HepG2 (cell line): ENCODE measurements at regions not wholly inside any gene's neighbourhood (a gene's known extent, or its start where the extent isn't known, plus 50 kb on each side); places are given as distances from the start of the nearest gene placed in this dataset.

Source experiments
- ATAC-seq: fragments of 200-7000 bp; cut with Tn5 transposase; 3 replicates; pipeline ENCODE4 v1.9.1; 2020; ENCODE audit warnings: mild to moderate bottlenecking, moderate library complexity
- BruUV-seq: library from RNA; stranded (reverse); fragments of 400-500 nt; replicated peaks from 2 replicates; lab custom pipeline; 2021; lab: Mats Ljungman, UMichigan
- CTCF ChIA-PET: fragments of 300-600 bp; formaldehyde crosslinking; extraction: SDS; loops from one replicate; lab custom pipeline; 2021; ENCODE audit warnings: low total read pairs, inconsistent platforms, low intra/inter-chr PET ratio; lab: Yijun Ruan, JAX
- POLR2A ChIA-PET: fragments of 350-600 bp; sonication (Branson Sonifier 250); formaldehyde crosslinking; loops from one replicate; lab custom pipeline; 2020; ENCODE audit warnings: antibody characterized with exemption, inconsistent platforms; lab: Yijun Ruan, JAX
- DNase-seq: peaks from one replicate; pipeline ENCODE4 v3.0.0-alpha.2; 2015; ENCODE audit warnings: low spot score
- FAIRE-seq: peaks from 3 replicates; lab custom pipeline; 2011; peaks lifted over from hg19 to GRCh38; lab: Jason Lieb, UNC
- H2AFZ ChIP-seq: one replicate; pipeline ENCODE4 v1.6.1; 2011; ENCODE audit warnings: low read length, inconsistent platforms
- H3K27ac ChIP-seq: fragments of 300-600 bp; 3 replicates; pipeline ENCODE4 v1.8.0; 2011; ENCODE audit warnings: mixed run types, mild to moderate bottlenecking, mixed read lengths, low read length, inconsistent platforms; ENCODE audit not compliant: insufficient read depth; ENCODE audit errors: extremely low read length
- H3K27me3 ChIP-seq, 2 experiments: fragments of 200-600 bp in 1 of 2; 2 replicates in 1 of 2; 3 replicates in 1 of 2; pipeline versions ENCODE4 v1.6.0 to v1.8.0; 2011; ENCODE audit warnings: low read length in 2 of 2, mild to moderate bottlenecking in 2 of 2, moderate library complexity in 2 of 2, inconsistent platforms in 1 of 2; ENCODE audit not compliant: insufficient read depth in 2 of 2, control insufficient read depth in 1 of 2
- H3K36me3 ChIP-seq, 2 experiments: fragments of 200-600 bp in 1 of 2; replicated peaks in 1 of 2; 2 replicates in 1 of 2; 3 replicates in 1 of 2; pipeline versions ENCODE4 v1.5.1 to v1.8.0; 2011; ENCODE audit warnings: low read length in 2 of 2, inconsistent platforms in 1 of 2; ENCODE audit not compliant: insufficient read depth in 2 of 2, control insufficient read depth in 1 of 2
- H3K4me1 ChIP-seq: 2 replicates; pipeline ENCODE4 v1.5.1; 2012; ENCODE audit warnings: low read length, inconsistent platforms; ENCODE audit not compliant: insufficient read depth
- H3K4me2 ChIP-seq: 2 replicates; pipeline ENCODE4 v1.6.0; 2011; ENCODE audit warnings: low read depth, low read length, inconsistent platforms
- H3K4me3 ChIP-seq, 3 experiments: fragments of 200-600 bp in 1 of 3; sonication (generic), shearing (Covaris generic) in 1 of 3; replicated peaks in 1 of 3; 2 replicates each; pipeline ENCODE4 v1.5.1; 2011 to 2016; ENCODE audit warnings: low read length in 3 of 3, inconsistent platforms in 2 of 3, low read depth in 2 of 3, mild to moderate bottlenecking in 2 of 3, control low read depth in 1 of 3, mixed read lengths in 1 of 3; ENCODE audit not compliant: insufficient read depth in 1 of 3
- H3K79me2 ChIP-seq: one replicate; pipeline ENCODE4 v1.6.1; 2011; ENCODE audit warnings: low read length, inconsistent platforms; ENCODE audit not compliant: insufficient read depth
- H3K9ac ChIP-seq: 2 replicates; pipeline ENCODE4 v1.6.0; 2011; ENCODE audit warnings: mild to moderate bottlenecking, low read depth, low read length, inconsistent platforms; ENCODE audit not compliant: insufficient read depth
- H3K9me3 ChIP-seq: 2 replicates; pipeline ENCODE4 v1.5.1; 2012; ENCODE audit warnings: mild to moderate bottlenecking, low read length
- H4K20me1 ChIP-seq: 2 replicates; pipeline ENCODE4 v1.6.0; 2011; ENCODE audit warnings: inconsistent platforms, mild to moderate bottlenecking, low read length, moderate library complexity; ENCODE audit not compliant: insufficient read depth
- ARNT ChIP-seq: fragments of 450-650 bp; IDR thresholded peaks from 2 replicates; pipeline ENCODE4 v1.6.1; 2017
- CCDC6 ChIP-seq: sonication (generic); formaldehyde crosslinking; IDR thresholded peaks from 2 replicates; pipeline ENCODE4 v1.8.1; 2022; ENCODE audit warnings: mild to moderate bottlenecking, missing genetic modification reagents, moderate library complexity
- NFKB2 ChIP-seq: sonication (generic); formaldehyde crosslinking; IDR thresholded peaks from 2 replicates; pipeline ENCODE4 v1.4.0; 2020; ENCODE audit warnings: missing genetic modification reagents, borderline replicate concordance
- NFYB ChIP-seq: sonication (generic); formaldehyde crosslinking; IDR thresholded peaks from 2 replicates; pipeline ENCODE4 v1.4.0; 2020; ENCODE audit warnings: missing genetic modification reagents
- PCBP2 ChIP-seq: fragments of 200-400 bp; formaldehyde crosslinking; optimal IDR thresholded peaks from 2 replicates; pipeline ENCODE3; 2018; ENCODE audit warnings: low read length, low read depth; ENCODE audit not compliant: poor library complexity, severe bottlenecking
- ZNF382 ChIP-seq: sonication (generic); formaldehyde crosslinking; IDR thresholded peaks from 2 replicates; pipeline ENCODE4 v1.5.0; 2020; ENCODE audit warnings: missing genetic modification reagents, mild to moderate bottlenecking, borderline replicate concordance
- ZNF720 ChIP-seq: sonication (generic); formaldehyde crosslinking; IDR thresholded peaks from 2 replicates; pipeline ENCODE4 v1.4.0; 2020; ENCODE audit warnings: missing genetic modification reagents
- whole genome bisulfite sequencing: methylation state at CpG from one replicate; pipeline ENCODE4 v1.1.6; 2017; ENCODE audit warnings: low lambda C conversion rate; 5-methylcytosine and 5-hydroxymethylcytosine counted together
- in situ Hi-C: cut with HindIII; loops from 2 replicates; pipeline ENCODE4 v1.10.0; 2017; ENCODE audit warnings: low pct_unique_long_range_greater_than_20kb; ENCODE audit not compliant: extremely low pct_ligation_motif_present
- intact Hi-C: fragments of 100-400 bp; cut with micrococcal nuclease; formaldehyde crosslinking; loops from one replicate; pipeline ENCODE4 v1.10.0; 2022; ENCODE audit not compliant: unreplicated experiment
- TF ChIP-seq, protein P1 (sequence below): sonication (generic); formaldehyde crosslinking; IDR thresholded peaks from 2 replicates; pipeline ENCODE4 v1.4.0; 2020; ENCODE audit warnings: missing genetic modification reagents
- TF ChIP-seq, protein P2 (sequence below): sonication (generic); formaldehyde crosslinking; IDR thresholded peaks from 2 replicates; pipeline ENCODE4 v1.5.0; 2020; ENCODE audit warnings: mild to moderate bottlenecking, missing genetic modification reagents, borderline replicate concordance
- TF ChIP-seq, protein P3 (sequence below): sonication (generic); formaldehyde crosslinking; IDR thresholded peaks from 2 replicates; pipeline ENCODE4 v1.4.0; 2020; ENCODE audit warnings: missing genetic modification reagents, borderline replicate concordance

DNA sequence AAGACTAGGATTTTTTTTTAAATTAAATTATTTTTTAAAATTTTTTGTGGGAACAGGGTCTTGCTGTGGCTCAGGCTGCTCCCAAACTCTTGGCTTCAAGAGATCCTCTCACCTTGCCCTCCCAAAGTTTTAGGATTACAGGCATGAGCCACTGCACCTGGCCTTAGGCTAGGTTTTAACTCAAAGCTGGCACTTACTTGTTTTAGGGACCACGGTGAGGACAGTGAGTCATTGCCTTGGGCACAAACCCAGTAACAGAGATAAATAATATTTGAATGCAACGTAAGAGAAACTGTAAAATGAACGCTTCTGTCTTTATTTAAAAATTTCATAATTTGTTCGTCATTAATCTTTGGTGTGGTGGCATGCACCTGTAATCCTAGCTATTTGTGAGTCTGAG, 96.6 kb downstream of the GATA3 start:
- no peak overlapping the region for H2AFZ ChIP-seq
- H4K20me1 ChIP-seq, result no peaks in the 10 kb centered on the region
- in situ Hi-C loops, result no loop called here
- H3K4me3 ChIP-seq, result no peak overlapping the region
- CTCF ChIA-PET, result no interaction called here
- TF ChIP-seq ARNT (no peak), ZNF382 (CRISPR knock-in tag) (no peak), PCBP2 (no peak), ZNF720 (CRISPR knock-in tag) (no peak), NFYB (no peak), CCDC6 (CRISPR knock-in tag) (no peak), NFKB2 (CRISPR knock-in tag) (no peak)
- TF ChIP-seq, protein P1, sequence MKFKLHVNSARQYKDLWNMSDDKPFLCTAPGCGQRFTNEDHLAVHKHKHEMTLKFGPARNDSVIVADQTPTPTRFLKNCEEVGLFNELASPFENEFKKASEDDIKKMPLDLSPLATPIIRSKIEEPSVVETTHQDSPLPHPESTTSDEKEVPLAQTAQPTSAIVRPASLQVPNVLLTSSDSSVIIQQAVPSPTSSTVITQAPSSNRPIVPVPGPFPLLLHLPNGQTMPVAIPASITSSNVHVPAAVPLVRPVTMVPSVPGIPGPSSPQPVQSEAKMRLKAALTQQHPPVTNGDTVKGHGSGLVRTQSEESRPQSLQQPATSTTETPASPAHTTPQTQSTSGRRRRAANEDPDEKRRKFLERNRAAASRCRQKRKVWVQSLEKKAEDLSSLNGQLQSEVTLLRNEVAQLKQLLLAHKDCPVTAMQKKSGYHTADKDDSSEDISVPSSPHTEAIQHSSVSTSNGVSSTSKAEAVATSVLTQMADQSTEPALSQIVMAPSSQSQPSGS (CRISPR knock-in tag), result no peak
- TF ChIP-seq, protein P2, sequence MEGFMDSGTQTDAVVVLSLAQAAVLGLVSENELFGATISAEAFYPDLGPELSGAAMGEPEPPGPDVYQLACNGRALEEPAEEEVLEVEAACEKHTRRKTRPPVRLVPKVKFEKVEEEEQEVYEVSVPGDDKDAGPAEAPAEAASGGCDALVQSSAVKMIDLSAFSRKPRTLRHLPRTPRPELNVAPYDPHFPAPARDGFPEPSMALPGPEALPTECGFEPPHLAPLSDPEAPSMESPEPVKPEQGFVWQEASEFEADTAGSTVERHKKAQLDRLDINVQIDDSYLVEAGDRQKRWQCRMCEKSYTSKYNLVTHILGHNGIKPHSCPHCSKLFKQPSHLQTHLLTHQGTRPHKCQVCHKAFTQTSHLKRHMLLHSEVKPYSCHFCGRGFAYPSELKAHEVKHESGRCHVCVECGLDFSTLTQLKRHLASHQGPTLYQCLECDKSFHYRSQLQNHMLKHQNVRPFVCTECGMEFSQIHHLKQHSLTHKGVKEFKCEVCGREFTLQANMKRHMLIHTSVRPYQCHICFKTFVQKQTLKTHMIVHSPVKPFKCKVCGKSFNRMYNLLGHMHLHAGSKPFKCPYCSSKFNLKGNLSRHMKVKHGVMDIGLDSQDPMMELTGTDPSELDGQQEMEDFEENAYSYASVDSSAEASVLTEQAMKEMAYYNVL, result no peak
- TF ChIP-seq, protein P3, sequence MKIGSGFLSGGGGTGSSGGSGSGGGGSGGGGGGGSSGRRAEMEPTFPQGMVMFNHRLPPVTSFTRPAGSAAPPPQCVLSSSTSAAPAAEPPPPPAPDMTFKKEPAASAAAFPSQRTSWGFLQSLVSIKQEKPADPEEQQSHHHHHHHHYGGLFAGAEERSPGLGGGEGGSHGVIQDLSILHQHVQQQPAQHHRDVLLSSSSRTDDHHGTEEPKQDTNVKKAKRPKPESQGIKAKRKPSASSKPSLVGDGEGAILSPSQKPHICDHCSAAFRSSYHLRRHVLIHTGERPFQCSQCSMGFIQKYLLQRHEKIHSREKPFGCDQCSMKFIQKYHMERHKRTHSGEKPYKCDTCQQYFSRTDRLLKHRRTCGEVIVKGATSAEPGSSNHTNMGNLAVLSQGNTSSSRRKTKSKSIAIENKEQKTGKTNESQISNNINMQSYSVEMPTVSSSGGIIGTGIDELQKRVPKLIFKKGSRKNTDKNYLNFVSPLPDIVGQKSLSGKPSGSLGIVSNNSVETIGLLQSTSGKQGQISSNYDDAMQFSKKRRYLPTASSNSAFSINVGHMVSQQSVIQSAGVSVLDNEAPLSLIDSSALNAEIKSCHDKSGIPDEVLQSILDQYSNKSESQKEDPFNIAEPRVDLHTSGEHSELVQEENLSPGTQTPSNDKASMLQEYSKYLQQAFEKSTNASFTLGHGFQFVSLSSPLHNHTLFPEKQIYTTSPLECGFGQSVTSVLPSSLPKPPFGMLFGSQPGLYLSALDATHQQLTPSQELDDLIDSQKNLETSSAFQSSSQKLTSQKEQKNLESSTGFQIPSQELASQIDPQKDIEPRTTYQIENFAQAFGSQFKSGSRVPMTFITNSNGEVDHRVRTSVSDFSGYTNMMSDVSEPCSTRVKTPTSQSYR (CRISPR knock-in tag), result no peak
- POLR2A ChIA-PET, result no interaction called here
- H3K27me3 ChIP-seq, result peaks cover 0 to 8% of the 10 kb centered on the region in 2 experiments; a peak in 1 of 5 replicates
- ATAC-seq (no peak), FAIRE-seq (no peak), DNase-seq (no peak)
- H3K9me3 ChIP-seq, result no peaks in the 10 kb centered on the region
- H3K4me2 ChIP-seq, result no peak overlapping the region
- BruUV-seq, result no TSS peak
- no peaks in the 10 kb centered on the region for H3K79me2 ChIP-seq
- H3K9ac ChIP-seq, result no peak overlapping the region
- no peaks in the 10 kb centered on the region for H3K4me1 ChIP-seq
- no peak overlapping the region for H3K27ac ChIP-seq
- no peaks in the 10 kb centered on the region for H3K36me3 ChIP-seq
- 33% methylated on average over 4 of the region's 4 CpGs for WGBS
- intact Hi-C loops, result no loop called here
